ENCODE measurements at regions not wholly inside any gene's neighbourhood (a gene's known extent, or its start where the extent isn't known, plus 50 kb on each side); places are given as distances from the start of the nearest gene placed in this dataset.

- TF ChIP-seq, protein P1, sequence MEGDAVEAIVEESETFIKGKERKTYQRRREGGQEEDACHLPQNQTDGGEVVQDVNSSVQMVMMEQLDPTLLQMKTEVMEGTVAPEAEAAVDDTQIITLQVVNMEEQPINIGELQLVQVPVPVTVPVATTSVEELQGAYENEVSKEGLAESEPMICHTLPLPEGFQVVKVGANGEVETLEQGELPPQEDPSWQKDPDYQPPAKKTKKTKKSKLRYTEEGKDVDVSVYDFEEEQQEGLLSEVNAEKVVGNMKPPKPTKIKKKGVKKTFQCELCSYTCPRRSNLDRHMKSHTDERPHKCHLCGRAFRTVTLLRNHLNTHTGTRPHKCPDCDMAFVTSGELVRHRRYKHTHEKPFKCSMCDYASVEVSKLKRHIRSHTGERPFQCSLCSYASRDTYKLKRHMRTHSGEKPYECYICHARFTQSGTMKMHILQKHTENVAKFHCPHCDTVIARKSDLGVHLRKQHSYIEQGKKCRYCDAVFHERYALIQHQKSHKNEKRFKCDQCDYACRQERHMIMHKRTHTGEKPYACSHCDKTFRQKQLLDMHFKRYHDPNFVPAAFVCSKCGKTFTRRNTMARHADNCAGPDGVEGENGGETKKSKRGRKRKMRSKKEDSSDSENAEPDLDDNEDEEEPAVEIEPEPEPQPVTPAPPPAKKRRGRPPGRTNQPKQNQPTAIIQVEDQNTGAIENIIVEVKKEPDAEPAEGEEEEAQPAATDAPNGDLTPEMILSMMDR (conservative IDR thresholded peaks at IDR 0.05 in 1 of 2, IDR thresholded peaks at IDR 0.05 in 1 of 2; ENCODE audit: low read depth in 1 of 2, low read length in 2 of 2) = no peak
- no peak for TF ChIP-seq EZH2 (IDR thresholded peaks at IDR 0.05; ENCODE audit: low read length, missing control alignments)
Measured at GRCh38 chr15:97899981-97900380, 60.5 kb upstream of the ARRDC4 start.

Measured in fibroblast of lung (primary cell).